Adrenal gland (tissue), 5 donors: ENCODE measurements at regions not wholly inside any gene's neighbourhood (a gene's known extent, or its start where the extent isn't known, plus 50 kb on each side); places are given as distances from the start of the nearest gene placed in this dataset.

Experiments used
- CTCF ChIP-seq, 6 experiments: fragments of 450-650 bp in 4 of 6; fragments of 200-600 bp in 2 of 6; sonication (generic) in 1 of 6; IDR thresholded peaks; 1 replicate in 5 of 6; 2 replicates in 1 of 6; pipeline versions ENCODE4 v1.5.1 to v1.8.0; 2016 to 2021; ENCODE audit warnings: antibody characterized with exemption in 6 of 6, mild to moderate bottlenecking in 2 of 6, moderate library complexity in 1 of 6
- POLR2A ChIP-seq, 2 donors: fragments of 450-650 bp; IDR thresholded peaks; one replicate each; pipeline ENCODE4 v1.6.1; 2017; ENCODE audit warnings: antibody characterized with exemption in 2 of 2, mild to moderate bottlenecking in 2 of 2, moderate library complexity in 1 of 2
- donor health status: DM: no; HTN: no; CAD: no.

- TF ChIP-seq CTCF (IDR thresholded peaks at IDR 0.05) (no peak), POLR2A (IDR thresholded peaks at IDR 0.05) (no peak)
Measured at GRCh38 chr5:29508131-29508530, 1685.4 kb upstream of the CDH6 start.
